GM03348 (cell line): ENCODE measurements at regions not wholly inside any gene's neighbourhood (a gene's known extent, or its start where the extent isn't known, plus 50 kb on each side); places are given as distances from the start of the nearest gene placed in this dataset.
"Not testable (repeated sequence)": the region's sequence is repeated elsewhere in the genome, so short reads cannot be mapped to it uniquely, and the experiment has no call there.

Experiments used
- DNase-seq: peaks from one replicate; pipeline ENCODE4 v3.0.0; 2012; ENCODE audit warnings: low spot score

DNA sequence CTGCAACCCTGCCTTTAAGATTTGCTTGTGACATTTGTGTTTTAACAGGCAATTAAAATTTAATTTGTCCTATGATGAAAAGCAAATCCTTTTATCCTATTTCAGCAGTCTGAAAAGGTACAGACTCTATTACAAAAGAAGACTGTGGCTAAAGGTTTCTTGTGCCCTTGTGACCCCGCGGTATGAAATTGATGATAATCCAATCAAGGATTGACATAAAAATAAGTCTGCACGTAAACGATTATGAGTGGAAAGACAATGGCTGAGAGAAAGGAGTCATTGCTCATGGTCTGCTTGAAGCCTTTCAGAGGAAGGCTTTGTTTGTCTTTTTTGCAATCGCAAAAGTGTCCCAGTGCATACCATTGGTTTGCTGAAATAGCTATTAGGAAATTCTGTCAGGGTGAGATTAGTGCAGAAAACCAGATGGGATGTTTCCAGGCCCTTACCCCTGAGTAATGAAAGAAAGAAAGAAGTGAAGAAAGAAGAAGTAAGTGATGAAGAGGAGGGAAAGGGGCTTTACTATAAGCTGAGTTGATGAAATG, 867.8 kb upstream of the CDH8 start:
- no peak for DNase-seq

- no peak for DNase-seq
These were observed 863.5 kb upstream of the CDH8 start for GRCh38 chr16:62899737-62900136.

- no peak for DNase-seq
These were observed 852.9 kb upstream of the CDH8 start for GRCh38 chr16:62889097-62889496.

- no peak for DNase-seq
These were observed 847.3 kb upstream of the CDH8 start for GRCh38 chr16:62883509-62883908.

- no peak for DNase-seq
These were observed 846.4 kb upstream of the CDH8 start for GRCh38 chr16:62882552-62883221.

DNA sequence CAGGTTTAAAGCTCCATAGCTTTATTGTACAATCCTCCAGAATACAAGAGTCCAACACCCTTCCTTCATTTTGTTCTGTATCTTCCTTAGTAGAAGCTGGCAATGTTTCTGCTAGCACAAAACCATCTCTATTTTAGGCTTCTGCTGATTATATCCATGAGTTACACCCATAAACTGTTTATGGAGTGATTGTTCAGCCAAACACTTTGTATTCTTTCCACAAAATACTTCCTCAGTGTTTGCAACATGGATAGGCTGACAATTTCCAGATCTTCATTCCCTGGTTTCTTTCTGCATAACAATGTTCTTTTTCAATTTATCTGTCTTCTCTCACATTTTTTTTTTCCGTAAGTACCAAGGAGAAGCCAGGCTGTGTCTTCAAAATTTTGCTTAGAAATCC, 839.9 kb upstream of the CDH8 start:
- DNase-seq = no peak

- no peak for DNase-seq
These were observed 836.1 kb upstream of the CDH8 start for GRCh38 chr16:62872339-62872738.

DNA sequence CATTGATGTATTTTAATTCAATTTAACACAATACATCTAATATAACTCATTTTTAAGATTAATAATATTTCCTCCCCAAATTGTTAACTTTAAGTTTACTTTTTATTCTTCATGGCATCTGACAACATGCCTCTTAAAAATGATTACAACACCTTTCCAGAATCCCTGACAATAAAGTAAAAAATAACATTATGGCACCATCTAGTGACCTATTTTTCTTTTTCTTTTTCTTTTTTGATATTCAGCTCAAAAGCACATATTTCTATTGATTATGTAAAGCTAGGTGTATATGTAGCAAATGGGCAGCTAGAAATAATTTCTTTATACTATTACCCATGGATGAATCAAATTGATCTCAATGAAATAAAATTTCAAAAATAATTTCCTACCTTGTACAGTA, 834.3 kb upstream of the CDH8 start:
- no peak for DNase-seq

GRCh38 chr16:62869837-62870236, 833.6 kb upstream of the CDH8 start:
- no peak for DNase-seq

- DNase-seq = no peak
These were observed 826.9 kb upstream of the CDH8 start for GRCh38 chr16:62863139-62863538.

DNA sequence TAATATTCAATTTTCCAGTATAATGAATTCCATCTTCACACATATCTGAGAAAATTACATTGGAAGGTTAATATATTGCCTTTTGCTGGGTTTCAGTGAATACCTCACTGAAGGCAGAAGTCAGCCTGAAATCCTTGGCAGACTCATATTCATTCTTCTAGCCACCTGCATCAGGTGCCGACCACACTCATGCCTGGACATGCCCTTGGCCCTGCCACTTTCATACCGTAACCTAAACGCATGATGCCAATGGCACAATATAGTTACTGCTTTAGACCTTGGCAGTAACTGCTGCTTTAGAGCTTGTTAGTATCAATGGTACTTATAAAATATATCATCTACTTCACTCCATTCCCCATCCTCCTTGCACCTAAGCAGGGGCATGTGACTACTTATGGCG, 817.6 kb upstream of the CDH8 start:
- no peak for DNase-seq

DNA sequence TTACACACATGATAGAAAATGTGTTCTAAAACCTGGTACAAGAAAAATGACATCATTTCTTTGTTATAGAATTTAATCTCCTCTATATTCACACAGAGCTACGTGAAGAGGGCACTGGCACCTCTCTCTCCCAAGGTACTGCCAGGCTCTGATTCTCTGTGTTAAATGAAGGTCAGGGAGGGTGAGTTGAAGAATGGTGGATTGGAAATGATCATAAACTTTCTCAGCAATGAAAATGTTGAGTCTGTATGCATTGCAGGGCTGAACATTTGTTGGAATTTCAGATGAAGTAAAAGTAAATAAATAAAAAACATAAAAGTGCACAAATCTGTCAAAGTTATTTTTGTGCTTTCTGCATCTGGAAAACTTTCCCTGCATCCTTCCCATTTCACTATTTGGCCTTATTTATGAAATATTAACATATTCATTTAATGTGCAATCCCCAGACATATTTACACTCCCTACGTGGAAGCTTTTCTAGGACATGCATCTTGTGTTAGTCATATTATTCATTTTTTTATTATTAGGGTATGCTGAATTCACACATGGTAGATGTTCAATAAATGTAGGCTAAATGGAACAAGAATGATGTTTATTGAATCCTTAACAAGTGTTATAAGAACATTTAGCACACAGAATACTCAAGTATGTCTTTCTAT, 810.3 kb upstream of the CDH8 start:
- no peak for DNase-seq

GRCh38 chr16:62832214-62832613, 796.0 kb upstream of the CDH8 start:
- no peak for DNase-seq

DNA sequence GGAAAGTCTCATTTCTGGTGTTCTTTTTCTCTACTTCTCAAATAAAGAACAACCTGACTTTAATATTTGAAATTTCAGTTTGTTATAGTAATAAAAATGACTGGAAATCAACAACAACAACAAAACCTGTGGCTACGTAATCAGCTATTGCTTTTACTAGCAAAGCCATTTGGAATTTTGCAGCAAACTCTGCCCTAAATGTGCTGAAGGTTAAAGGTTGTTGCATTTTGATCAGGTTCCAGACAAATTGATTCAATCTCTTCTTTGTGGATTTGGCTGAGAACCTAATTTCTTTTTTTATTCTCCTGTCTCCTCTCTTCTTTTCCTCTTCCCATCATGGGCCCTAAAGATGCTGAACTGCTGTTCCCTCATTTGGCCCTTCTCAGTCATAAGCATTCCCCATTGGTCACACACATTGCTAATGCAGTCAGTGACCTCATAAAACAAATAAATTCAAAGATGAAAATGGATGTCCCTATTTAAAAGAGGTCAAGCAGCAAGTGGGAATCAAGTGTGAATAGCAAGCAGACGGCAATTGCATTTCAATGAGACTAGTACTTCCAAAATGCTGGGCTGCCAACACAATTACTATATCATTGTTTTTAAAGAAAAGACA, 795.1 kb upstream of the CDH8 start:
- DNase-seq = no peak

GRCh38 chr16:62829607-62830006, 793.4 kb upstream of the CDH8 start:
- DNase-seq = no peak

DNA sequence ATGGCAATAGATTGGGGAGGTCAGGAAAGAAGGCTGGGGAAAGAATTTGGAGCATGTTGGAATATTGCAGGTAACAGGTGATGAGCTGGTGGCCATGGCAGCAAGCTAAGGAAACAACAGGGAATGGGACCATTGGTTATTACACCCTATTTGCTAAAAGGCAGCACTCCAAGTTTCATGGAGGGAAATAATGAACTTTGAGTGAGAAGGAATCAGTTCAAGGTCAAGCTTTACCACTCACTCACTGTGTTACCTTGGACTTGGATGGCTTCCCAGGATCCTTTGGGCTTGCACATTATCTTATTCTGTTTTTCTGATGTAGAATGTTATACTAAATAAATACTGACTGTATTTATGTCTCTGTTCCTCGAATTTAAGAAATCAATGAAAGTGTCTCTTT, 792.8 kb upstream of the CDH8 start:
- DNase-seq = no peak

GRCh38 chr16:62821824-62822223, 785.6 kb upstream of the CDH8 start:
- no peak for DNase-seq

DNA sequence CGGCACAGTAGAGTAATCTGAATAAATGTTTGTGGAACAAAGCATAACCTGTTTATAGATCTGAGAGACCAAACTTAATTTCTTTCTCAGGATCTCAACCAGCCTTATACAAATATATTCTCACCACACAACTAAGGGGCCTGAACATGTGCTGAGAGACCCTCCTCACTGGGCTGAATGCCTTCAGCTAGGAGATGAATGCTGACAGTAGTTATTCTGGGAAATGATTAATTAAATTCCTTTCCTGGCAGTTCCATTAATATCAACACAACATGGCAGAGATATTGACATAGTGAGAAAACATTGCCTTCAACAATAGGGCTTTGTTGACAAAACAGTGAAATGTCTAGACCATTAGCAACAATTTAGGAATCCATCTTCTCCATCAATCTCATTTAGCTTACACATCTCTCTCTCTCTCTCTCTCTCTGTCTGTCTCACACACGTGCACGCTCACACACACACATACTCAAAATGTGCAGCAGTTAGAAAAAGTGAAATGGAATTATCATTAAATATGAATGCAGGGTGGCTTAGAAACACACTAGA, 780.8 kb upstream of the CDH8 start:
- no peak for DNase-seq

GRCh38 chr16:62814891-62815290, 778.7 kb upstream of the CDH8 start:
- DNase-seq = no peak

- no peak for DNase-seq
These were observed 769.1 kb upstream of the CDH8 start for GRCh38 chr16:62805221-62805857.

GRCh38 chr16:62794724-62795123, 758.5 kb upstream of the CDH8 start:
- DNase-seq = no peak

DNA sequence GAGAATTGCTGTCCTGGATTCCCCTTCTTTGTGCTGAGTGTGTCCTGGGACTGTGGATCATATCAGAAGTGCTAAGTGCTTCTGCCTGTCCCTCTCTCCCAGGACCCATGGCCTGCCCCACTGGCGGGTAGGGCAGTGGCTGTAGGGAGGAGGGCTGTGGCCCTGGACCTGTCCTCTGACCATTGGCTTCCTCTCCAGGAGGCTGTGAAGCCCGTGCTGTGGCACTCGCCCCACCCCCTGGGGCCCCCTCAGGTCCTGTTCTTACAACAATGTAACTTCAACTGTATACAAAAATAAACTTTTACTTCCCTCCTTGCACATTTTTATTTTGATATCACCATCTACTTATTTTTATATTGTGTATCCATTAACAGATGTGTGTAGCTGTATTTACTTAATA, 743.8 kb upstream of the CDH8 start:
- not testable (repeated sequence) for DNase-seq

DNA sequence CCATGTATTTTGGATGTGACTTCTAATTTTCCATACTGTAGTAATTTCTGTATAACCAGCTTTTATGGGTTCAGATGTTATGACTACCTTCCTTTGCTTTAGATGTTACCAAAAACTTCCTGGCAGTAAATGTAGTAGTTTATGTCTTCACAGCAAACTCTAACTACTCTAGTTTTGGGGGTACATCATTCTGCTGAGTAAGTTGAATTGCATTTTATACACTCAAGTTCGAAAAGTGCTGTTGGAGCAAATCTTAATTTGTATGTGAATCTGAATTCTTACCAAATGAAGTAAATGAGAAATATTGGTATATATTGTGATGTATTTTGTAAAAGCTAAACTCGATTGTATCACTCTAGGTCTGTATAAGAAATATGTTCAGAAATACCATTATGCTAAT, 728.3 kb upstream of the CDH8 start:
- no peak for DNase-seq
